ENCODE measurements at regions not wholly inside any gene's neighbourhood (a gene's known extent, or its start where the extent isn't known, plus 50 kb on each side); places are given as distances from the start of the nearest gene placed in this dataset.
A peak's percentile ranks its signal among the peaks of the same experiment; 100 is the strongest.
"Not testable (repeated sequence)": the region's sequence is repeated elsewhere in the genome, so short reads cannot be mapped to it uniquely, and the experiment has no call there.

- no peaks in the 10 kb centered on the region for H3K9me3 ChIP-seq
- no peaks in the 10 kb centered on the region for H3K27me3 ChIP-seq (ENCODE audit: low read depth)
- DNase-seq (ENCODE audit: low spot score in 2 of 2): no peak
- no peaks in the 10 kb centered on the region for H3K36me3 ChIP-seq (replicated peaks)
- peaks cover 26% of the 10 kb centered on the region for H3K4me1 ChIP-seq
- H3K4me3 ChIP-seq: no peak overlapping the region
- in situ Hi-C loops (cut with MboI; ENCODE audit: low sequenced_read_pairs): no loop called here
Measured at GRCh38 chr5:118377420-118377819, 610.9 kb downstream of the DTWD2 start.

- peak in 1 of 2 experiments; percentile 57 for DNase-seq (ENCODE audit: low spot score in 2 of 2)
- H3K36me3 ChIP-seq (replicated peaks): no peaks in the 10 kb centered on the region
- H3K4me1 ChIP-seq: peaks cover 14% of the 10 kb centered on the region
- H3K27me3 ChIP-seq (ENCODE audit: low read depth): no peaks in the 10 kb centered on the region
- H3K4me3 ChIP-seq: no peak overlapping the region
- H3K9me3 ChIP-seq: no peaks in the 10 kb centered on the region
- in situ Hi-C loops (cut with MboI; ENCODE audit: low sequenced_read_pairs): no loop called here
Measured at GRCh38 chr5:118371973-118372831, 616.1 kb downstream of the DTWD2 start.

- H3K9me3 ChIP-seq: no peaks in the 10 kb centered on the region
- no peak overlapping the region for H3K4me3 ChIP-seq
- no peaks in the 10 kb centered on the region for H3K27me3 ChIP-seq (ENCODE audit: low read depth)
- DNase-seq (ENCODE audit: low spot score in 2 of 2): no peak
- no peaks in the 10 kb centered on the region for H3K4me1 ChIP-seq
- in situ Hi-C loops (cut with MboI; ENCODE audit: low sequenced_read_pairs): no loop called here
- no peaks in the 10 kb centered on the region for H3K36me3 ChIP-seq (replicated peaks)
Measured at GRCh38 chr5:118366429-118366828, 621.9 kb downstream of the DTWD2 start.

- Histone ChIP-seq H3K9me3 (no peaks in the 10 kb centered on the region), H3K4me1 (no peaks in the 10 kb centered on the region), H3K36me3 (replicated peaks) (no peaks in the 10 kb centered on the region), H3K4me3 (no peak overlapping the region), H3K27me3 (ENCODE audit: low read depth) (no peaks in the 10 kb centered on the region)
- in situ Hi-C loops (cut with MboI; ENCODE audit: low sequenced_read_pairs): no loop called here
- DNase-seq (ENCODE audit: low spot score in 2 of 2): no peak
Measured at GRCh38 chr5:118365718-118366117, 622.6 kb downstream of the DTWD2 start.

GRCh38 chr5:118354797-118355196 lies 633.5 kb downstream of the DTWD2 start:
- Histone ChIP-seq H3K4me1 (peaks cover 29% of the 10 kb centered on the region), H3K27me3 (ENCODE audit: low read depth) (no peaks in the 10 kb centered on the region), H3K4me3 (no peak overlapping the region), H3K9me3 (no peaks in the 10 kb centered on the region), H3K36me3 (replicated peaks) (no peaks in the 10 kb centered on the region)
- peak; percentile 48 to 97 for DNase-seq (ENCODE audit: low spot score in 2 of 2)
- in situ Hi-C loops (cut with MboI; ENCODE audit: low sequenced_read_pairs): no loop called here

- in situ Hi-C loops (cut with MboI; ENCODE audit: low sequenced_read_pairs): no loop called here
Measured at GRCh38 chr5:118353970-118354369, 634.4 kb downstream of the DTWD2 start.

GRCh38 chr5:118336468-118336867 lies 651.9 kb downstream of the DTWD2 start:
- no peaks in the 10 kb centered on the region for H3K36me3 ChIP-seq (replicated peaks)
- in situ Hi-C loops (cut with MboI; ENCODE audit: low sequenced_read_pairs): no loop called here
- no peak overlapping the region for H3K4me3 ChIP-seq
- H3K27me3 ChIP-seq (ENCODE audit: low read depth): no peaks in the 10 kb centered on the region
- H3K9me3 ChIP-seq: no peaks in the 10 kb centered on the region
- H3K4me1 ChIP-seq: peaks cover 11% of the 10 kb centered on the region
- DNase-seq (ENCODE audit: low spot score in 2 of 2): no peak

More at GRCh38 chr5:118353970-118354369, 634.4 kb downstream of the DTWD2 start:
- H3K36me3 ChIP-seq (replicated peaks): no peaks in the 10 kb centered on the region
- peak in 1 of 2 experiments; percentile 69 for DNase-seq (ENCODE audit: low spot score in 2 of 2)
- no peaks in the 10 kb centered on the region for H3K9me3 ChIP-seq
- H3K27me3 ChIP-seq (ENCODE audit: low read depth): no peaks in the 10 kb centered on the region
- no peak overlapping the region for H3K4me3 ChIP-seq
- H3K4me1 ChIP-seq: peaks cover 29% of the 10 kb centered on the region

- Histone ChIP-seq H3K4me1 (no peaks in the 10 kb centered on the region), H3K36me3 (replicated peaks) (no peaks in the 10 kb centered on the region), H3K4me3 (no peak overlapping the region), H3K9me3 (0 out of 2 replicates have a peak, but pooled peaks cover 3% of the 10 kb centered on the region), H3K27me3 (ENCODE audit: low read depth) (no peaks in the 10 kb centered on the region)
- in situ Hi-C loops (cut with MboI; ENCODE audit: low sequenced_read_pairs): no loop called here
- DNase-seq (ENCODE audit: low spot score in 2 of 2): no peak
Measured at GRCh38 chr5:118327389-118327788, 661.0 kb downstream of the DTWD2 start.

GRCh38 chr5:118326481-118327045 lies 661.8 kb downstream of the DTWD2 start:
- DNase-seq (ENCODE audit: low spot score in 2 of 2): no peak
- Histone ChIP-seq H3K4me1 (no peaks in the 10 kb centered on the region), H3K9me3 (peaks cover 6% of the 10 kb centered on the region; the same call in 1 of the 2 replicates), H3K36me3 (replicated peaks) (no peaks in the 10 kb centered on the region), H3K4me3 (no peak overlapping the region), H3K27me3 (ENCODE audit: low read depth) (no peaks in the 10 kb centered on the region)
- in situ Hi-C loops (cut with MboI; ENCODE audit: low sequenced_read_pairs): no loop called here

- peaks cover 6% of the 10 kb centered on the region; the same call in 1 of the 2 replicates for H3K9me3 ChIP-seq
Measured at GRCh38 chr5:118325931-118326330, 662.4 kb downstream of the DTWD2 start.

GRCh38 chr5:118323723-118324122 lies 664.6 kb downstream of the DTWD2 start:
- DNase-seq (ENCODE audit: low spot score in 2 of 2): not testable (repeated sequence)

More at GRCh38 chr5:118325931-118326330, 662.4 kb downstream of the DTWD2 start:
- Histone ChIP-seq H3K36me3 (replicated peaks) (no peaks in the 10 kb centered on the region), H3K4me3 (no peak overlapping the region), H3K4me1 (no peaks in the 10 kb centered on the region), H3K27me3 (ENCODE audit: low read depth) (no peaks in the 10 kb centered on the region)
- in situ Hi-C loops (cut with MboI; ENCODE audit: low sequenced_read_pairs): no loop called here
- no peak for DNase-seq (ENCODE audit: low spot score in 2 of 2)

GRCh38 chr5:118321081-118321480 lies 667.3 kb downstream of the DTWD2 start:
- H3K36me3 ChIP-seq (replicated peaks): no peaks in the 10 kb centered on the region
- DNase-seq (ENCODE audit: low spot score in 2 of 2): no peak
- H3K27me3 ChIP-seq (ENCODE audit: low read depth): no peaks in the 10 kb centered on the region
- in situ Hi-C loops (cut with MboI; ENCODE audit: low sequenced_read_pairs): no loop called here
- peaks cover 6% of the 10 kb centered on the region; the same call in 1 of the 2 replicates for H3K9me3 ChIP-seq
- peaks cover 4% of the 10 kb centered on the region; the same call in 1 of the 2 replicates for H3K4me1 ChIP-seq
- H3K4me3 ChIP-seq: no peak overlapping the region

More at GRCh38 chr5:118323723-118324122, 664.6 kb downstream of the DTWD2 start:
- H3K9me3 ChIP-seq; H3K4me3 ChIP-seq; H3K27me3 ChIP-seq (ENCODE audit: low read depth); H3K4me1 ChIP-seq; in situ Hi-C loops (cut with MboI; ENCODE audit: low sequenced_read_pairs); H3K36me3 ChIP-seq (replicated peaks): not testable (repeated sequence)

- no peaks in the 10 kb centered on the region for H3K36me3 ChIP-seq (replicated peaks)
- H3K4me3 ChIP-seq: no peak overlapping the region
- no peak for DNase-seq (ENCODE audit: low spot score in 2 of 2)
- H3K9me3 ChIP-seq: peaks cover 6% of the 10 kb centered on the region; the same call in 1 of the 2 replicates
- no peaks in the 10 kb centered on the region for H3K27me3 ChIP-seq (ENCODE audit: low read depth)
- peaks cover 4% of the 10 kb centered on the region; the same call in 1 of the 2 replicates for H3K4me1 ChIP-seq
- in situ Hi-C loops (cut with MboI; ENCODE audit: low sequenced_read_pairs): no loop called here
Measured at GRCh38 chr5:118320121-118320520, 668.2 kb downstream of the DTWD2 start.

- no peaks in the 10 kb centered on the region for H3K27me3 ChIP-seq (ENCODE audit: low read depth)
- no peaks in the 10 kb centered on the region for H3K9me3 ChIP-seq
- H3K4me3 ChIP-seq: no peak overlapping the region
- H3K4me1 ChIP-seq: peaks cover 4% of the 10 kb centered on the region; the same call in 1 of the 2 replicates
- H3K36me3 ChIP-seq (replicated peaks): no peaks in the 10 kb centered on the region
- in situ Hi-C loops (cut with MboI; ENCODE audit: low sequenced_read_pairs): no loop called here
- no peak for DNase-seq (ENCODE audit: low spot score in 2 of 2)
Measured at GRCh38 chr5:118314931-118315330, 673.4 kb downstream of the DTWD2 start.
